GM19463 (cell line): ENCODE measurements at regions not wholly inside any gene's neighbourhood (a gene's known extent, or its start where the extent isn't known, plus 50 kb on each side); places are given as distances from the start of the nearest gene placed in this dataset.
"Not testable (repeated sequence)": the region's sequence is repeated elsewhere in the genome, so short reads cannot be mapped to it uniquely, and the experiment has no call there.

Experiments used
- ATAC-seq: cut with Tn5 transposase; IDR thresholded peaks from one replicate; pipeline ENCODE4 v1.9.1; 2021; ENCODE audit warnings: mild to moderate bottlenecking, moderate library complexity; ENCODE audit not compliant: unreplicated experiment

GRCh38 chr5:51651889-51652288 lies 268.6 kb downstream of the ISL1 start:
- ATAC-seq, result no peak

DNA sequence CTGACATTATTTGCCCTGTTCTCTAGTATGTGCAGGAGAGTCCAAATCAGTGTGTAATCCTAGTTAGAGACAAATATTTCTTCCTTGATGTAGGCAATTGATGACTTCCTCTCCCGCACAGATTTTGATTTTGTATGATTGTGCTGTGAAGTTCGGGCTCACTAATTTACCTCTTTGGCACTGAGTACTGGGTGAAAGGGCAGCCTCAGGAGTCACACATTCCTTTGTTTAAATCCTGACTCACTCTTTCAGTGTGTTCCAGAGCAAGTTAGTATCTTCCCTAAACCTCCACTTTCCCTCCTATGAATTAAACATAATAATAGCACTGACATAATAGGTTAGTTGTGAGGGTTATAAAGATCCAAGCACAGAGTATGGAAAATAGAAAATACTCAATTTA lies 269.7 kb downstream of the ISL1 start:
- ATAC-seq, result no peak

GRCh38 chr5:51657340-51658240 lies 274.3 kb downstream of the ISL1 start:
- no peak for ATAC-seq

DNA sequence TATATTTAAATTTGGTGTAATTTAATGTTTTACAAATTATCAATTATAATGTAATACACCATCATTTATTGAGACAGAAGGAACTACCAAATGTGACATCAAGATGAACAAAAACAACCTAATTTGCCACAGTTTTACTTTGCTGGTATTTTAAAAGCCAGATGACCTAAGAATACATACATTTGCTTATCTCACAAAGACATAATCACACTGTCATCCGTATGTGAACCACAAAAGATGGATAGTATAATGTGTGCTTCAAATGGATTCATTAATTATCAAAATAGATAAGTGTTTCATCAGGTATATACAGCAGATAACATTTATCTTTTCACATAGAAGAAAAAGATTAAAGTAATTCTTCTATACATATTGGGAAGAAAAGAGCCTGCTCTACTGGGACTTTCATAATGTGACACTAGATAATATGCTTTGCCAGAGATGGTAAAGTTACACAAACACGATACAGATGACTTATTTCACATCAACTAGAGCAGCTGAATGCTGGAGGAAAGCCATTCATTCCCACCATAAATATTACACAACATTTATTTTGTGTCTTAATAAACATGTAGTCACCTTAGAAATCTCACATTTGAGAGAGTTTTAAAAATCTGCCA lies 278.5 kb downstream of the ISL1 start:
- ATAC-seq, result no peak

- no peak for ATAC-seq
Observed at GRCh38 chr5:51664491-51665250, 281.4 kb downstream of the ISL1 start.

DNA sequence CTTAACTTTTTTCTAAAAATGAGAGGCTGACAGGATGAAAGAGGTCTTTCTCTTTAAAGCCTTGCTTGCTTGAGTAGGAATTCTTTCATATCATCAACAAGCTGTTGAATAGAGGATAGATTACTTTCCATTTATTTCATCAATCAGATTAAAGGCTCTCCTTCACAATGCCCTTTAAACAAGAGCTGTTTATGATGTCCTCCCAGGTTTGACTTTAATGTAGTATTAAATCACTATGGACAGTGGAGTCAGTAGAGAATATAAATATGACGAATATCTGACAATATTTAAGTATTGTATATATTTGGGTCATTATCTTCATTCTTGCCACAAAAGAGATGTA lies 282.0 kb downstream of the ISL1 start:
- no peak for ATAC-seq

DNA sequence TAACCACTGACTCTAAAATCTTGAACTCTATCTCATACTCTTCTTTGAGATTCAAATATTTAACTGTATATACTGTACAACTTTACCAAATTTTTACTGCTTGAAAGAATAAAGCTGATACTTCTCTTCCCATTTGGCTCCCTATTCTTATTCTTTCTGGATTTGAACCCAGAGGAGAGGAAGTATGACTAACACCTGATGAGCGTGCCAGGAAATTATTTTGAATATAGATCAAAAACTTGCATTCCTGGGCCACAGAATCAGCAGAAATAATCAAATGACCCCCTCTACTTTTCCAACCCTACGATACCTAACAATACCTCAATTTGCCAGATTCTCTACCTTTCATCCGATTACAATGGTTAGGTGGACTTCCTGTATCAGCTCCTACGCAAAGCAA lies 285.8 kb downstream of the ISL1 start:
- ATAC-seq, result no peak

GRCh38 chr5:51678330-51678729 lies 295.1 kb downstream of the ISL1 start:
- ATAC-seq, result no peak

DNA sequence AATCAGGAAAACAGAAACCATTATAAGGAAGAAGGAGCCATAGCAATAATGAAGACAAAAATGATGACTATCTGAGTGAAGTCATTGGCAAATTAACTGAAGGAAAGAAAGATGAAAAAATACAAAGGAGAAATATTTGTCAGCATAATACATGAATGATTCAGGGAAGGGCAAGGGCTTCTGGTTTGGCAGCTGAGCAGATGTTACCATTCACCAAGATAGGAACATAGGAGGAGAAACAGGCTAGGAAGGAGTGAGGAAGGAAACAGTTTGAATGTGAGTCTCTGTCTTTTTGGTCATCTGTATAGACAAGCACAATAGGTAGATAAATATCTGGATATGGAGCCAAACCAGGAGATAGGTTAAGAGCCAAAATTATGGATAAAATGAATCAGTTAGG lies 296.0 kb downstream of the ISL1 start:
- ATAC-seq, result no peak

DNA sequence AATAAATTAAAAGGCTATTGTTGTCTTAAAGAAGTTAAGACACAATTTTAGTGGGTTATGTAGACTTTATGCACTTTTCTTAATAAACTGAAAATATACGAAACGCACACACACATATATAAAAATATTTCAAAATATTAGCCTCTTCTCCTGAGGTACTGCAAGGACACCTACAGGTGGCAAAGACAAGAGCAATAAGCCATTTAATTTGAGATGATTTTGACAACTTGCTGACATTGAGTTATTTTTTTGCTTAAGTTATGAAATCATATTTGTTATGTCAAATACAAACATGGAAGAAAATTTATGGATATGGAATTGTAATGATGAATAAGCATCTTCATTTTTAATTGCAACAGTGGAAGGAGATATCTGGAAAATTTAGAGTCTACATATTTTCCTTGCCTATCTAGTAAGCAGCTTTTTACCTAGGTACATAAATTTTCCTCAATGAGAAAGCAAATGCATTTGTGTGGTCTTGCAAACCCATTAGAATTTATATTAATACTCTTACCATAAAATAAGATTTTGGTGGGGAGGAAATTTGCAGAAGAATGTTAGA lies 301.6 kb downstream of the ISL1 start:
- no peak for ATAC-seq

DNA sequence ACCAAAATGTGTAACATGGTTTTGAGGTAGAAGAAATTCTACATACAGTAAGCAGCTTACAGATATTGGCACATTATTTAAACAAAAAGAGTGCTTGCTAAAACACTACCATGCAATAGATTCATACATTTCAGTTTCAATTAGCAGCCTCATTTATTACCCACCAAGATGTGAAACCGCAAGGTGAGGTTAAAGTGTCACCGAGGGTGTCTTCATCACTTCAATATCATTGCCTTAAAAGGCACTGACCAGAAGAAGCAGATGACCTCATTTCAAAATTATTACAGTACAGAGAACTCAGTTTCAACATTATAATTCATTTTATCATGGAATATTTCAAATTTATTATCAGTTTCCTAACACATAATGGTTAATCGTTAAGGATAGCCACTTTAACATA lies 302.2 kb downstream of the ISL1 start:
- ATAC-seq, result no peak

- no peak for ATAC-seq
Observed at GRCh38 chr5:51686622-51687021, 303.4 kb downstream of the ISL1 start.

GRCh38 chr5:51691538-51692079 lies 308.4 kb downstream of the ISL1 start:
- ATAC-seq, result no peak

GRCh38 chr5:51694826-51695225 lies 311.6 kb downstream of the ISL1 start:
- no peak for ATAC-seq

DNA sequence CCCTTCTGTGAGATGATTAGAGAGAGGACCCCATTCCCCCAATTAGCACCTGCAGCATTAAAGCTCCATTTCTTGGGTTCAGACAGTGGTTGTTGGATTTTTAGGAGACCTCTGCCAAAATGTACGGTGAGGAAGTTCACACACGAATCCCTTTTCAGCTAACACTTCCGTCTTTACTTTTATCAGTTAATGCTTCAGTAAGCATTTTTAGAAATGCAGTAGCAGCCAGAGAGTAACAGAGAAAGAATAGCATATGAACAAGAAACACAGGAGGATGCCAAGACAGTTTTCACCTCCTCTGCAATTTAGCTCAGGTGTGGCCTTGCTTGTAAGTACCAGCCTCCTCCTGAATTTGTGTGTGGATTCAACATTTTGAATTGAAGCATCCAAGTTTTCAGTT lies 312.9 kb downstream of the ISL1 start:
- ATAC-seq, result no peak

DNA sequence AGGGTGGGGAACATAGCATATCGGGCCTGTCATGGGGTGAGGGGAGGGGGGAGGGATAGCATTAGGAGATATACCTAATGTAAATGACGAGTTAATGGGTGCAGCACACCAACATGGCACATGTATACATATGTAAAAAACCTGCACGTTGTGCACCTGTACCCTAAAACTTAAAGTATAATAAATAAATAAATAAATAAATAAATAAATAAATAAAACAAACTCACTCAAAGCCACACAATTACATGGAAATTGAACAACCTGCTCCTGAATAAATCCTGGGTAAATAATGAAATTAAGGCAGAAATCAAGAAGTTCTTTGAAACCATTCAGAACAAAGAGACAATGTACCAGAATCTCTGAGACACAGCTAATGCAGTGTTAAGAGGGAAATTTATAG lies 318.8 kb downstream of the ISL1 start:
- ATAC-seq, result not testable (repeated sequence)

DNA sequence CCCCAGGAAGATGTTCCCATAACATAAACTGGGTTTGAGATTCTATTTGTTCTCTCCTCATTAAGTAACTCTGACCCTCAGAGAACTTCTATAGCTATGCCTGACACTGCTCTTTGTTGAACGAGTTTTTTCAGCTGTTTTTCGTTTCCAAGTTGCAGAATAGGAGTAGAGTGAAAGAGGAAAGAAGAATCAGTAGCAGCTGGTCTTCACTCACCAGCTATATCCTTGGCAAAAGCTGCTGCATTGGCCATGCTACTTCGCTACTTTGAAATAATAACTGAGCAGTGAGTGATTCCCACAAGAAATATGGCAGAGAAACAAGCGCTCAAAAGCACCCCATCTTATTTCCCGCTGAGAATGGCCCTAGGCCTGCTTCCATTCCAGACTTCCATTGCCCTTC lies 329.0 kb downstream of the ISL1 start:
- ATAC-seq, result no peak

DNA sequence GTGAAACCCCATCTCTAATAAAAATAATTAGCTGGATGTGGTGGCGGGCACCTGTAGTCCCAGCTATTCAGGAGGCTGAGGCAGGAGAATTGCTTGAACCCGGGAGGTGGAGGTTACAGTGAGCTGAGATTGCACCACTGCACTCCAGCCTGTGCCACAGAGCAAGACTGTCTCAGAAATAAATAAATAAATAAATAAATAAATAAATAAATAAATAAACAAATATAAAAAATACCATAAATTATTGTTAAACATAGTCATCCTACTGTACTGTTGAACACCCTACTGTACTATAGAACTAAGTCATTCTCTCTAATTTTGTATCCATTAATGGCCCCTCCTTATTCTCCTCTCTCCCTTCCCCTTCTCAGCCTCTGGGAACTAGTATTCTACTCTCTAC lies 332.2 kb downstream of the ISL1 start:
- not testable (repeated sequence) for ATAC-seq

DNA sequence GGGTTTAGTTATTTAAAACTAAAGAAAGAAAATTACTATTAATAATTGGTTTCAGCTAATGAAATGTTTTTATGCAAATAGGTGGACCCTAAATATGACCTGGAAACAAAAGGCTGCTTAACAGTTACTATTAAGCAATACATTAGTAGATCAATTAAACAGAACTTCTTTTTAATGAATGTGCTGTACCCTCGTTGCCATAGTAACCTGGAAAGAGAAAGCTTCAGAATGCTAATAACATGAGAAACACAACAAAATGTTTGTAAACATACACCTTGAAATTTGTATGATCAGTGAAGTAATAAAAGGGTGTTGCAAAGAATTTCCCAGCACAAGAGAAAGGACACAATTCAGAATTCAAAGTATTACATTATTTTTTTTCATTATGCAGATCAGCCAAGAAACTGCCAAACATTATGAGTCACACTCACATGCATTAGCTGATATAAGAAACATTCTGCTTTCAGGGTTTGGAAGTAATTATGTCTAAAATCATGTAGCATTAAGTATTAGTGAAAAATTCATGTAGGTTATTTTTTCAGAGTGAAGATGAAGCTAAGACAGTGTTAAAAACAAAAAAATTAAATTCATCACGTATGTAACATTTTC lies 348.3 kb downstream of the ISL1 start:
- no peak for ATAC-seq

GRCh38 chr5:51732304-51732703 lies 349.1 kb downstream of the ISL1 start:
- ATAC-seq, result no peak

GRCh38 chr5:51734677-51735076 lies 351.4 kb downstream of the ISL1 start:
- no peak for ATAC-seq
